Brain microvascular endothelial cell (primary cell): ENCODE measurements at regions not wholly inside any gene's neighbourhood (a gene's known extent, or its start where the extent isn't known, plus 50 kb on each side); places are given as distances from the start of the nearest gene placed in this dataset.

ENCODE experiments used
- DNase-seq: peaks from one replicate; pipeline ENCODE4 v3.0.0-alpha.2; 2020
- H3K27ac ChIP-seq: fragments of 250-450 bp; sonication (Bioruptor Pico); 2 replicates; pipeline ENCODE4 v1.5.1; 2020; ENCODE audit warnings: mild to moderate bottlenecking, moderate library complexity
- H3K27me3 ChIP-seq: fragments of 250-450 bp; sonication (Bioruptor Pico); replicated peaks from 2 replicates; pipeline ENCODE4 v1.5.1; 2020; ENCODE audit warnings: mild to moderate bottlenecking
- H3K36me3 ChIP-seq: fragments of 250-450 bp; sonication (Bioruptor Pico); replicated peaks from 2 replicates; pipeline ENCODE4 v1.5.1; 2020; ENCODE audit warnings: mild to moderate bottlenecking
- H3K4me3 ChIP-seq: 2 replicates; pipeline ENCODE4 v1.5.1; 2011; ENCODE audit warnings: low read depth, mild to moderate bottlenecking, control low read depth, low read length, moderate library complexity
- in situ Hi-C: cut with HindIII; loops from 2 replicates; pipeline ENCODE4 v1.10.0; 2017; ENCODE audit warnings: low sequenced_read_pairs, low pct_ligation_motif_present
- TF ChIP-seq, protein P1 (sequence below): IDR thresholded peaks from 2 replicates; pipeline ENCODE4 v1.5.1; 2011; ENCODE audit warnings: low read depth, mild to moderate bottlenecking, moderate library complexity, low read length, control low read depth, inconsistent platforms; ENCODE audit errors: missing control alignments

GRCh38 chr5:8005416-8005815 is 136.5 kb downstream of the MTRR start:
- in situ Hi-C loops: no loop called here
- TF ChIP-seq, protein P1, sequence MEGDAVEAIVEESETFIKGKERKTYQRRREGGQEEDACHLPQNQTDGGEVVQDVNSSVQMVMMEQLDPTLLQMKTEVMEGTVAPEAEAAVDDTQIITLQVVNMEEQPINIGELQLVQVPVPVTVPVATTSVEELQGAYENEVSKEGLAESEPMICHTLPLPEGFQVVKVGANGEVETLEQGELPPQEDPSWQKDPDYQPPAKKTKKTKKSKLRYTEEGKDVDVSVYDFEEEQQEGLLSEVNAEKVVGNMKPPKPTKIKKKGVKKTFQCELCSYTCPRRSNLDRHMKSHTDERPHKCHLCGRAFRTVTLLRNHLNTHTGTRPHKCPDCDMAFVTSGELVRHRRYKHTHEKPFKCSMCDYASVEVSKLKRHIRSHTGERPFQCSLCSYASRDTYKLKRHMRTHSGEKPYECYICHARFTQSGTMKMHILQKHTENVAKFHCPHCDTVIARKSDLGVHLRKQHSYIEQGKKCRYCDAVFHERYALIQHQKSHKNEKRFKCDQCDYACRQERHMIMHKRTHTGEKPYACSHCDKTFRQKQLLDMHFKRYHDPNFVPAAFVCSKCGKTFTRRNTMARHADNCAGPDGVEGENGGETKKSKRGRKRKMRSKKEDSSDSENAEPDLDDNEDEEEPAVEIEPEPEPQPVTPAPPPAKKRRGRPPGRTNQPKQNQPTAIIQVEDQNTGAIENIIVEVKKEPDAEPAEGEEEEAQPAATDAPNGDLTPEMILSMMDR: no peak
- no peaks in the 10 kb centered on the region for H3K36me3 ChIP-seq
- DNase-seq: no peak
- H3K4me3 ChIP-seq: no peak overlapping the region
- H3K27me3 ChIP-seq: no peaks in the 10 kb centered on the region
- H3K27ac ChIP-seq: no peak overlapping the region

- DNase-seq: no peak
- TF ChIP-seq, protein P1: no peak
- in situ Hi-C loops: no loop called here
- Histone ChIP-seq H3K36me3 (no peaks in the 10 kb centered on the region), H3K27ac (no peak overlapping the region), H3K4me3 (no peak overlapping the region), H3K27me3 (no peaks in the 10 kb centered on the region)
These were observed 143.4 kb downstream of the MTRR start for GRCh38 chr5:8012131-8012977.

DNA sequence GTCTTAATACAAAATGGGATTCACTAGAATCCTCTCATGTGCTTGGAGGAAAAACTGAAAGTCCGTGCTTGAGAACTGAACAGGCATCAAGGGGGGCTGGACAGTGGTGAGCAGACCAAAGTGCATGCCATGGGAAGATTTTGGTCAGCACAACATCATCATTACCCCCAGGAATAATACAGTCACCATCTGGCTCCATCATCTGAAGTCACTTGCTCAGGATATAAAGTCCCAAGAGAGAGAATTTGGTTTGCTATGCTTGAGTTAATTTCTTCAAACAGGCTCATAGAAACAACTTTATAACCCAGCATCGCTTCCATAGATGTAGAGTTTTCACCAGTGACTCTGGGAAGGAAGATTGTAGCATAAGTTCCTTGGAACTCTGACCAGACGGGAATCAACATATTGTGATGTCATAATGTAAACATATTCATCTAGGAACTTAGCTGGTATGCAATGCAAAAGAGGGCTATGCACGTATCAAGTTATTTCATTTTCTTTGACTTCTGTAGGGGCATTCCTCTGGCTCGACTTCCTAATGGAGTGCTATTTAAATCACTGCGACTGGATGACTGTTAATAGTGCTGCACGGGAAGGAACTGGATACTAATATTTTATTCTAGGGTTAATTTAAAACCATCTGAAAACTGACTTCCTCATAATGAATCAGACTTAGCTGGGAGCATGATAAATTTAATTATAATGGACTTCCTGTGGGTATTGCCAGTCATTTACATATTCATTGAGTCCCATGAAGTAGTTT is 145.2 kb downstream of the MTRR start:
- DNase-seq: no peak
- no peaks in the 10 kb centered on the region for H3K36me3 ChIP-seq

GRCh38 chr5:8019719-8020218 is 150.8 kb downstream of the MTRR start:
- TF ChIP-seq, protein P1: no peak
- in situ Hi-C loops: no loop called here
- no peaks in the 10 kb centered on the region for H3K27me3 ChIP-seq
- H3K27ac ChIP-seq: no peak overlapping the region
- DNase-seq: no peak
- no peak overlapping the region for H3K4me3 ChIP-seq
- H3K36me3 ChIP-seq: no peaks in the 10 kb centered on the region

More for the DNA sequence above, 145.2 kb downstream of the MTRR start:
- Histone ChIP-seq H3K27ac (no peak overlapping the region), H3K27me3 (no peaks in the 10 kb centered on the region), H3K4me3 (no peak overlapping the region)
- TF ChIP-seq, protein P1: no peak
- in situ Hi-C loops: no loop called here

- DNase-seq: no peak
- in situ Hi-C loops: no loop called here
- TF ChIP-seq, protein P1: no peak
- Histone ChIP-seq H3K27ac (no peak overlapping the region), H3K4me3 (no peak overlapping the region), H3K36me3 (no peaks in the 10 kb centered on the region), H3K27me3 (no peaks in the 10 kb centered on the region)
These were observed 152.0 kb downstream of the MTRR start for GRCh38 chr5:8020861-8021514.
